ENCODE measurements at regions not wholly inside any gene's neighbourhood (a gene's known extent, or its start where the extent isn't known, plus 50 kb on each side); places are given as distances from the start of the nearest gene placed in this dataset.
A peak's percentile ranks its signal among the peaks of the same experiment; 100 is the strongest.

- Mint-ChIP-seq H3K9me3 (ENCODE audit: low read depth) (no peaks in the 10 kb centered on the region), H3K36me3 (ENCODE audit: insufficient read depth) (peaks cover 23% of the 10 kb centered on the region), H3K4me3 (ENCODE audit: low read depth) (no peak overlapping the region), H3K4me1 (ENCODE audit: low read depth) (peaks cover 13% of the 10 kb centered on the region), H3K27ac (peak overlapping the region; percentile 43), H3K27me3 (no peaks in the 10 kb centered on the region)
- TF ChIP-seq, protein P1, sequence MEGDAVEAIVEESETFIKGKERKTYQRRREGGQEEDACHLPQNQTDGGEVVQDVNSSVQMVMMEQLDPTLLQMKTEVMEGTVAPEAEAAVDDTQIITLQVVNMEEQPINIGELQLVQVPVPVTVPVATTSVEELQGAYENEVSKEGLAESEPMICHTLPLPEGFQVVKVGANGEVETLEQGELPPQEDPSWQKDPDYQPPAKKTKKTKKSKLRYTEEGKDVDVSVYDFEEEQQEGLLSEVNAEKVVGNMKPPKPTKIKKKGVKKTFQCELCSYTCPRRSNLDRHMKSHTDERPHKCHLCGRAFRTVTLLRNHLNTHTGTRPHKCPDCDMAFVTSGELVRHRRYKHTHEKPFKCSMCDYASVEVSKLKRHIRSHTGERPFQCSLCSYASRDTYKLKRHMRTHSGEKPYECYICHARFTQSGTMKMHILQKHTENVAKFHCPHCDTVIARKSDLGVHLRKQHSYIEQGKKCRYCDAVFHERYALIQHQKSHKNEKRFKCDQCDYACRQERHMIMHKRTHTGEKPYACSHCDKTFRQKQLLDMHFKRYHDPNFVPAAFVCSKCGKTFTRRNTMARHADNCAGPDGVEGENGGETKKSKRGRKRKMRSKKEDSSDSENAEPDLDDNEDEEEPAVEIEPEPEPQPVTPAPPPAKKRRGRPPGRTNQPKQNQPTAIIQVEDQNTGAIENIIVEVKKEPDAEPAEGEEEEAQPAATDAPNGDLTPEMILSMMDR (IDR thresholded peaks at IDR 0.05; ENCODE audit: unreplicated experiment) = no peak
- DNase-seq (ENCODE audit: low spot score, unreplicated experiment) = no peak
Measured at GRCh38 chr19:46919324-46919723, 58.5 kb downstream of the ARHGAP35 start.

DNA sequence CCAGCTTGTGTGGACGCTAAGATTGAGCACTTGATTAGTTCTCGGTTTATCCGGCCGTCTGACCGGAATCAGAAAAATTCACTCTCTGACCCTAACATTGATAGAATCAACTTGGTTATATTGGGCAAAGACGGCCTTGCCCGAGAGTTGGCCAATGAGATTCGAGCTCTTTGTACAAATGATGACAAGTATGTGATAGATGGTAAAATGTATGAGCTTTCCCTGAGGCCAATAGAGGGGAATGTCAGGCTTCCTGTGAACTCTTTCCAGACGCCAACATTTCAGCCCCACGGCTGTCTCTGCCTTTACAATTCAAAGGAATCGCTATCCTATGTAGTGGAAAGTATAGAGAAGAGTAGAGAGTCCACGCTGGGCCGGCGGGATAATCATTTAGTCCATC, 59.6 kb downstream of the ARHGAP35 start:
- TF ChIP-seq, protein P1 (IDR thresholded peaks at IDR 0.05; ENCODE audit: unreplicated experiment) = no peak
- no peak for DNase-seq (ENCODE audit: low spot score, unreplicated experiment)
- no peaks in the 10 kb centered on the region for H3K9me3 Mint-ChIP-seq (ENCODE audit: low read depth)
- no peak overlapping the region for H3K27ac Mint-ChIP-seq
- H3K4me1 Mint-ChIP-seq (ENCODE audit: low read depth) = peaks cover 17% of the 10 kb centered on the region
- peaks cover 23% of the 10 kb centered on the region for H3K36me3 Mint-ChIP-seq (ENCODE audit: insufficient read depth)
- no peaks in the 10 kb centered on the region for H3K27me3 Mint-ChIP-seq
- no peak overlapping the region for H3K4me3 Mint-ChIP-seq (ENCODE audit: low read depth)

DNA sequence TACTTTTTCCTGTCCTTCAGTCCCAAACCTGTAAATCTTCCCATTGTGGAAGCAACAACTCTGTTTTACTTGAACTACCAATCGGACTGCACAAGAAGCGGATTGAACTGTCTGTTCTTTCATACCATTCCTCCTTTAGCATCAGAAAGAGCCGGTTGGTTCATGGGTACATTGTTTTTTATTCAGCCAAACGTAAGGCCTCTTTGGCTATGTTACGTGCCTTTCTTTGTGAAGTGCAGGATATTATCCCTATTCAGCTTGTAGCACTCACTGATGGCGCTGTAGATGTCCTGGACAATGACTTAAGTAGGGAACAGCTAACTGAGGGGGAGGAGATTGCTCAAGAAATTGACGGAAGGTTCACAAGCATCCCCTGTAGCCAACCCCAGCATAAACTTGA, 60.3 kb downstream of the ARHGAP35 start:
- no peak for DNase-seq (ENCODE audit: low spot score, unreplicated experiment)
- no peak overlapping the region for H3K27ac Mint-ChIP-seq
- peaks cover 17% of the 10 kb centered on the region for H3K4me1 Mint-ChIP-seq (ENCODE audit: low read depth)
- TF ChIP-seq, protein P1 (IDR thresholded peaks at IDR 0.05; ENCODE audit: unreplicated experiment) = no peak
- H3K27me3 Mint-ChIP-seq = no peaks in the 10 kb centered on the region
- peaks cover 23% of the 10 kb centered on the region for H3K36me3 Mint-ChIP-seq (ENCODE audit: insufficient read depth)
- no peak overlapping the region for H3K4me3 Mint-ChIP-seq (ENCODE audit: low read depth)
- H3K9me3 Mint-ChIP-seq (ENCODE audit: low read depth) = no peaks in the 10 kb centered on the region

DNA sequence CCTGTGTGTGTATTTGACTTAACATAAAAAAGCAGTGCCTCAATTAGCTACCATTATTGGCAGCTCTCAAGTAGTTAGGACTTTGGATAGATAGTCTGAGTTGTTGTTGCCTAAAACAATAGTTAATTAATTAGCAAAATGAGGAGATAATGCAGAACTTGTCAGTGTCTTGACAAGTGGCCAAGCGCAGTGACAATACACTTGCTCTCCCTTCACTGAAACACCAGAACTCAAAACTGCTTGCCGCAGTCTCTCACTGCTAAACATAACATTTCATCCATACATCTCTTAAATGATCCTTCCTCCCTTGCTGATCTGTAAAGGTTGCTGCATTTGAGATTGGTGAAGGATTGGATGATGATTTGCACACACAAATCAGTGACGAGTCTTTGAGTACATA, 61.7 kb downstream of the ARHGAP35 start:
- H3K9me3 Mint-ChIP-seq (ENCODE audit: low read depth) = no peaks in the 10 kb centered on the region
- peaks cover 26% of the 10 kb centered on the region for H3K4me1 Mint-ChIP-seq (ENCODE audit: low read depth)
- no peaks in the 10 kb centered on the region for H3K27me3 Mint-ChIP-seq
- no peak overlapping the region for H3K27ac Mint-ChIP-seq
- TF ChIP-seq, protein P1 (IDR thresholded peaks at IDR 0.05; ENCODE audit: unreplicated experiment) = no peak
- no peak overlapping the region for H3K4me3 Mint-ChIP-seq (ENCODE audit: low read depth)
- no peak for DNase-seq (ENCODE audit: low spot score, unreplicated experiment)
- peaks cover 23% of the 10 kb centered on the region for H3K36me3 Mint-ChIP-seq (ENCODE audit: insufficient read depth)

DNA sequence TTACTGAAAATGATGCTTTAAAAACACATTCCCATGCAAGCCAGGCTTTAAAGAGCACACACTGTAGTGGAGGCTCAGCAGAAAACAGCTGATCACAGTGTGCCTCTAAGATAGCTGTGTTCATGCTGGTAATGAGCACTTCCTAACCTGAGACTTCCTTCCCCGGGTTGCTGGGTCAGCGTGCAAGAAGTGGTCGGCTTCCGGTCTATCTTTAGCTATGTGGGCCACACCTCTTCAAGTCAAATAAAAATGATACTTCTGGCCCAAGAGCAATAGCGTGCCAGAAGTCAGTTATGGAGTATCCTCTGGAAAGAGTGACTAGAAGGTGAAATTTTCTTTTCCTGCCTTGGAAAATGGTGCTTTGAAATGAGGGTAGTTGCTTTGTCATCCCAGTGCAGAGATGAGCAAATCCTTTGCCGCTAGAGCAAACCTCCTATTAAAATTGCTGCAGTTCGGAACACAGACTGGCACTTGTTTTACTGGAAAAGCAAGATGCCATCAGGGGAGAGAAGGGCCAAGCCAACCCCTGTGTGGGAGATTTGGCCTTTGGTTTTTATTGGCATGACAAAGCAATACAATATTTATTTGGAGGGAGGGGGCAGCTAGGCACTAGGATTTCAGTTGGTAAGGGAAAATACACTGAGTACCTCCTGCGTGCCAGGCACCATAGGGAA, 64.2 kb downstream of the ARHGAP35 start:
- H3K4me3 Mint-ChIP-seq (ENCODE audit: low read depth) = no peak overlapping the region
- peaks cover 33% of the 10 kb centered on the region for H3K4me1 Mint-ChIP-seq (ENCODE audit: low read depth)

More for the DNA sequence above, 64.2 kb downstream of the ARHGAP35 start:
- no peak overlapping the region for H3K27ac Mint-ChIP-seq
- TF ChIP-seq, protein P1 (IDR thresholded peaks at IDR 0.05; ENCODE audit: unreplicated experiment) = no peak
- DNase-seq (ENCODE audit: low spot score, unreplicated experiment) = no peak
- no peaks in the 10 kb centered on the region for H3K9me3 Mint-ChIP-seq (ENCODE audit: low read depth)
- no peaks in the 10 kb centered on the region for H3K27me3 Mint-ChIP-seq
- peaks cover 9% of the 10 kb centered on the region for H3K36me3 Mint-ChIP-seq (ENCODE audit: insufficient read depth)

Measured in progenitor cell of endocrine pancreas (in vitro differentiated cells).